Neural progenitor cell (in vitro differentiated cells): ENCODE measurements at regions not wholly inside any gene's neighbourhood (a gene's known extent, or its start where the extent isn't known, plus 50 kb on each side); places are given as distances from the start of the nearest gene placed in this dataset.
A peak's percentile ranks its signal among the peaks of the same experiment; 100 is the strongest.

Experiments
- DNase-seq: peaks from one replicate; pipeline ENCODE4 v3.0.0-alpha.2; 2016; ENCODE audit warnings: low spot score
- H2AFZ ChIP-seq: fragments of 200-600 bp; sonication (generic); replicated peaks from 2 replicates; pipeline ENCODE4 v1.6.1; 2016; ENCODE audit warnings: antibody characterized with exemption
- H3F3A ChIP-seq: fragments of 200-600 bp; sonication (generic); 2 replicates; pipeline ENCODE4 v1.6.1; 2016; ENCODE audit warnings: antibody characterized with exemption, low read depth
- H3K27ac ChIP-seq: fragments of 200-600 bp; sonication (generic); 2 replicates; pipeline ENCODE4 v1.5.1; 2016; ENCODE audit warnings: mild to moderate bottlenecking
- H3K27me3 ChIP-seq: fragments of 200-600 bp; sonication (generic); 2 replicates; pipeline ENCODE4 v1.6.1; 2016; ENCODE audit warnings: mild to moderate bottlenecking, moderate library complexity
- H3K36me3 ChIP-seq: fragments of 200-600 bp; sonication (generic); 2 replicates; pipeline ENCODE4 v1.5.1; 2016
- H3K4me1 ChIP-seq: fragments of 200-600 bp; sonication (generic); 2 replicates; pipeline ENCODE4 v1.6.1; 2016; ENCODE audit warnings: mixed run types
- H3K4me2 ChIP-seq: fragments of 200-600 bp; sonication (generic); 2 replicates; pipeline ENCODE4 v1.6.1; 2016
- H3K4me3 ChIP-seq: fragments of 200-600 bp; sonication (generic); 2 replicates; pipeline ENCODE4 v1.5.1; 2016
- H3K79me2 ChIP-seq: fragments of 200-600 bp; sonication (generic); 2 replicates; pipeline ENCODE4 v1.6.1; 2016; ENCODE audit warnings: low read depth
- H3K9ac ChIP-seq: fragments of 200-600 bp; sonication (generic); 2 replicates; pipeline ENCODE4 v1.6.1; 2016
- H3K9me3 ChIP-seq: fragments of 200-600 bp; sonication (generic); 2 replicates; pipeline ENCODE4 v1.5.1; 2016; ENCODE audit warnings: low read depth
- H4K20me1 ChIP-seq: fragments of 200-600 bp; sonication (generic); 2 replicates; pipeline ENCODE4 v1.6.1; 2016; ENCODE audit warnings: low read depth
- H3K27ac Mint-ChIP-seq: 3 replicates; pipeline ENCODE4 v1.8.0; 2021; ENCODE audit warnings: mixed read lengths
- H3K27me3 Mint-ChIP-seq: 2 replicates; pipeline ENCODE4 v1.8.0; 2022; ENCODE audit warnings: low read depth, mild to moderate bottlenecking, inconsistent platforms, moderate library complexity, mixed read lengths; ENCODE audit not compliant: insufficient read depth
- H3K36me3 Mint-ChIP-seq: 3 replicates; pipeline ENCODE4 v1.8.0; 2021; ENCODE audit warnings: mixed read lengths
- H3K4me1 Mint-ChIP-seq: 3 replicates; pipeline ENCODE4 v1.8.0; 2021; ENCODE audit warnings: mixed read lengths
- H3K4me3 Mint-ChIP-seq: 3 replicates; pipeline ENCODE4 v1.8.0; 2021; ENCODE audit warnings: mild to moderate bottlenecking, moderate library complexity, mixed read lengths
- H3K9me3 Mint-ChIP-seq: 3 replicates; pipeline ENCODE4 v1.8.0; 2020; ENCODE audit warnings: mixed read lengths
- CTCF ChIP-seq: fragments of 200-600 bp; sonication (generic); IDR thresholded peaks from 2 replicates; pipeline ENCODE4 v1.5.1; 2017; ENCODE audit warnings: antibody characterized with exemption, mild to moderate bottlenecking
- EZH2 ChIP-seq: fragments of 200-600 bp; sonication (generic); IDR thresholded peaks from 2 replicates; pipeline ENCODE4 v1.6.1; 2017; ENCODE audit warnings: antibody characterized with exemption, mild to moderate bottlenecking, moderate library complexity
- EZH2phosphoT487 ChIP-seq: fragments of 200-600 bp; sonication (generic); IDR thresholded peaks from 2 replicates; pipeline ENCODE4 v1.6.1; 2017; ENCODE audit warnings: antibody characterized with exemption

- H3K79me2 ChIP-seq, result no peaks in the 10 kb centered on the region
- no peaks in the 10 kb centered on the region for H4K20me1 ChIP-seq
- no peaks in the 10 kb centered on the region for H3K9me3 ChIP-seq
- H3K36me3 Mint-ChIP-seq, result no peaks in the 10 kb centered on the region
- H3K27ac Mint-ChIP-seq, result peak overlapping the region; percentile 47
- peaks cover 21% of the 10 kb centered on the region for H3F3A ChIP-seq
- no peak for DNase-seq
- H3K27ac ChIP-seq, result peak overlapping the region; percentile 18
- no peaks in the 10 kb centered on the region for H3K9me3 Mint-ChIP-seq
- no peak overlapping the region for H3K4me3 Mint-ChIP-seq
- H2AFZ ChIP-seq, result no peak overlapping the region
- peaks cover 59% of the 10 kb centered on the region for H3K4me1 ChIP-seq
- H3K36me3 ChIP-seq, result no peaks in the 10 kb centered on the region
- TF ChIP-seq EZH2phosphoT487 (no peak), EZH2 (no peak), CTCF (no peak)
- no peak overlapping the region for H3K9ac ChIP-seq
- no peak overlapping the region for H3K4me3 ChIP-seq
- H3K27me3 ChIP-seq, result no peaks in the 10 kb centered on the region
- H3K4me2 ChIP-seq, result peak overlapping the region; percentile 16
- H3K27me3 Mint-ChIP-seq, result no peaks in the 10 kb centered on the region
- peaks cover 46% of the 10 kb centered on the region for H3K4me1 Mint-ChIP-seq
These were observed 1267.6 kb upstream of the ADGRL2 start for GRCh38 chr1:80533093-80533492.

GRCh38 chr1:80531182-80531581, 1269.6 kb upstream of the ADGRL2 start:
- no peaks in the 10 kb centered on the region for H3K27me3 Mint-ChIP-seq
- H3K4me3 Mint-ChIP-seq, result no peak overlapping the region
- H3K4me3 ChIP-seq, result no peak overlapping the region
- H3K27ac Mint-ChIP-seq, result peak overlapping the region; percentile 53
- TF ChIP-seq CTCF (no peak), EZH2 (no peak)
- H3K9ac ChIP-seq, result no peak overlapping the region
- no peak overlapping the region for H2AFZ ChIP-seq
- H3K9me3 Mint-ChIP-seq, result no peaks in the 10 kb centered on the region
- H3K79me2 ChIP-seq, result no peaks in the 10 kb centered on the region
- H3K4me1 ChIP-seq, result peaks cover 40% of the 10 kb centered on the region
- H3K9me3 ChIP-seq, result no peaks in the 10 kb centered on the region
- no peak overlapping the region for H3K27ac ChIP-seq
- H3F3A ChIP-seq, result peaks cover 21% of the 10 kb centered on the region
- H3K27me3 ChIP-seq, result no peaks in the 10 kb centered on the region
- DNase-seq, result no peak
- no peaks in the 10 kb centered on the region for H3K36me3 Mint-ChIP-seq
- H3K4me2 ChIP-seq, result no peak overlapping the region
- peaks cover 34% of the 10 kb centered on the region for H3K4me1 Mint-ChIP-seq
- H4K20me1 ChIP-seq, result no peaks in the 10 kb centered on the region
- no peaks in the 10 kb centered on the region for H3K36me3 ChIP-seq

GRCh38 chr1:80529546-80529945, 1271.2 kb upstream of the ADGRL2 start:
- DNase-seq, result no peak

More at GRCh38 chr1:80529546-80529945, 1271.2 kb upstream of the ADGRL2 start:
- no peaks in the 10 kb centered on the region for H3K9me3 ChIP-seq
- H3K4me3 ChIP-seq, result no peak overlapping the region
- H3K27ac ChIP-seq, result no peak overlapping the region
- peaks cover 21% of the 10 kb centered on the region for H3F3A ChIP-seq
- no peaks in the 10 kb centered on the region for H3K27me3 ChIP-seq
- no peaks in the 10 kb centered on the region for H4K20me1 ChIP-seq
- no peaks in the 10 kb centered on the region for H3K79me2 ChIP-seq
- no peak overlapping the region for H3K9ac ChIP-seq
- no peaks in the 10 kb centered on the region for H3K27me3 Mint-ChIP-seq
- no peak overlapping the region for H3K27ac Mint-ChIP-seq
- H3K36me3 ChIP-seq, result no peaks in the 10 kb centered on the region
- peaks cover 24% of the 10 kb centered on the region for H3K4me1 ChIP-seq
- H3K9me3 Mint-ChIP-seq, result no peaks in the 10 kb centered on the region
- H3K4me1 Mint-ChIP-seq, result peaks cover 21% of the 10 kb centered on the region
- TF ChIP-seq EZH2 (no peak), EZH2phosphoT487 (no peak), CTCF (no peak)
- H3K4me2 ChIP-seq, result no peak overlapping the region
- H3K36me3 Mint-ChIP-seq, result no peaks in the 10 kb centered on the region
- H2AFZ ChIP-seq, result no peak overlapping the region
- no peak overlapping the region for H3K4me3 Mint-ChIP-seq
